ENCODE measurements at regions not wholly inside any gene's neighbourhood (a gene's known extent, or its start where the extent isn't known, plus 50 kb on each side); places are given as distances from the start of the nearest gene placed in this dataset.

- TF ChIP-seq, protein P1, sequence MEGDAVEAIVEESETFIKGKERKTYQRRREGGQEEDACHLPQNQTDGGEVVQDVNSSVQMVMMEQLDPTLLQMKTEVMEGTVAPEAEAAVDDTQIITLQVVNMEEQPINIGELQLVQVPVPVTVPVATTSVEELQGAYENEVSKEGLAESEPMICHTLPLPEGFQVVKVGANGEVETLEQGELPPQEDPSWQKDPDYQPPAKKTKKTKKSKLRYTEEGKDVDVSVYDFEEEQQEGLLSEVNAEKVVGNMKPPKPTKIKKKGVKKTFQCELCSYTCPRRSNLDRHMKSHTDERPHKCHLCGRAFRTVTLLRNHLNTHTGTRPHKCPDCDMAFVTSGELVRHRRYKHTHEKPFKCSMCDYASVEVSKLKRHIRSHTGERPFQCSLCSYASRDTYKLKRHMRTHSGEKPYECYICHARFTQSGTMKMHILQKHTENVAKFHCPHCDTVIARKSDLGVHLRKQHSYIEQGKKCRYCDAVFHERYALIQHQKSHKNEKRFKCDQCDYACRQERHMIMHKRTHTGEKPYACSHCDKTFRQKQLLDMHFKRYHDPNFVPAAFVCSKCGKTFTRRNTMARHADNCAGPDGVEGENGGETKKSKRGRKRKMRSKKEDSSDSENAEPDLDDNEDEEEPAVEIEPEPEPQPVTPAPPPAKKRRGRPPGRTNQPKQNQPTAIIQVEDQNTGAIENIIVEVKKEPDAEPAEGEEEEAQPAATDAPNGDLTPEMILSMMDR (conservative IDR thresholded peaks at IDR 0.05), result no peak
- TF ChIP-seq ZFX (IDR thresholded peaks at IDR 0.05), result no peak
Observed at GRCh38 chr4:41409594-41409895, 128.4 kb upstream of the LIMCH1 start.

Data from C4-2B (cell line).